DOHH2 (cell line): ENCODE measurements at regions not wholly inside any gene's neighbourhood (a gene's known extent, or its start where the extent isn't known, plus 50 kb on each side); places are given as distances from the start of the nearest gene placed in this dataset.

ENCODE experiments used
- H3F3A ChIP-seq: fragments of 200-600 bp; sonication (generic), shearing (Covaris generic); 2 replicates; pipeline ENCODE4 v1.6.0; 2016; ENCODE audit warnings: antibody characterized with exemption, mild to moderate bottlenecking; ENCODE audit not compliant: control insufficient read depth, insufficient read depth
- H3K27ac ChIP-seq: fragments of 200-600 bp; sonication (generic); 2 replicates; pipeline ENCODE4 v1.5.1; 2014; ENCODE audit warnings: low read depth, mild to moderate bottlenecking, low read length, moderate library complexity
- H3K27me3 ChIP-seq: fragments of 200-600 bp; sonication (generic); 2 replicates; pipeline ENCODE4 v1.6.1; 2014; ENCODE audit warnings: mild to moderate bottlenecking, low read length, mixed read lengths; ENCODE audit not compliant: control insufficient read depth
- H3K36me3 ChIP-seq: fragments of 200-600 bp; sonication (generic); 2 replicates; pipeline ENCODE4 v1.6.1; 2014; ENCODE audit warnings: mild to moderate bottlenecking, low read length, moderate library complexity, mixed read lengths; ENCODE audit not compliant: control insufficient read depth
- H3K4me1 ChIP-seq: fragments of 200-600 bp; sonication (generic); 2 replicates; pipeline ENCODE4 v1.6.1; 2014; ENCODE audit warnings: mild to moderate bottlenecking, low read length, mixed read lengths; ENCODE audit not compliant: control insufficient read depth
- H3K4me2 ChIP-seq: fragments of 200-600 bp; sonication (generic); 2 replicates; pipeline ENCODE4 v1.6.0; 2014; ENCODE audit warnings: mild to moderate bottlenecking, low read length, moderate library complexity
- H3K4me3 ChIP-seq: fragments of 200-600 bp; sonication (generic); 2 replicates; pipeline ENCODE4 v1.5.1; 2014; ENCODE audit warnings: mild to moderate bottlenecking, low read length, mixed read lengths
- H3K79me2 ChIP-seq: fragments of 200-600 bp; sonication (generic); 2 replicates; pipeline ENCODE4 v1.6.1; 2014; ENCODE audit warnings: mild to moderate bottlenecking, low read length, mixed read lengths; ENCODE audit not compliant: control insufficient read depth
- H3K9me2 ChIP-seq: fragments of 200-600 bp; sonication (generic); replicated peaks from 2 replicates; pipeline ENCODE4 v1.6.1; 2014; ENCODE audit warnings: mild to moderate bottlenecking, low read length, mixed read lengths; ENCODE audit not compliant: control insufficient read depth
- H3K9me3 ChIP-seq: fragments of 200-600 bp; sonication (generic); 2 replicates; pipeline ENCODE4 v1.6.1; 2014; ENCODE audit warnings: antibody characterized with exemption, low read length, mixed read lengths; ENCODE audit not compliant: control insufficient read depth, insufficient read depth
- H4K20me1 ChIP-seq: fragments of 200-600 bp; sonication (generic); 2 replicates; pipeline ENCODE4 v1.6.0; 2014; ENCODE audit warnings: low read depth, mild to moderate bottlenecking, antibody characterized with exemption, low read length, moderate library complexity; ENCODE audit not compliant: control insufficient read depth, insufficient read depth
- CTCF ChIP-seq: fragments of 200-600 bp; sonication (generic); IDR thresholded peaks from one replicate; pipeline ENCODE4 v1.5.1; 2014; ENCODE audit warnings: antibody characterized with exemption, mild to moderate bottlenecking, low read depth, low read length; ENCODE audit not compliant: poor library complexity, severe bottlenecking
- EZH2phosphoT487 ChIP-seq: fragments of 200-600 bp; sonication (generic); IDR thresholded peaks from 2 replicates; pipeline ENCODE4 v1.6.1; 2017; ENCODE audit warnings: borderline replicate concordance, mild to moderate bottlenecking, antibody characterized with exemption, low read length, moderate library complexity, mixed read lengths

GRCh38 chr2:238629064-238629463 is 202.3 kb downstream of the ASB1 start:
- no peaks in the 10 kb centered on the region for H3K4me1 ChIP-seq
- H3F3A ChIP-seq = no peaks in the 10 kb centered on the region
- H3K4me3 ChIP-seq = no peak overlapping the region
- no peaks in the 10 kb centered on the region for H3K9me3 ChIP-seq
- H3K36me3 ChIP-seq = no peaks in the 10 kb centered on the region
- no peak overlapping the region for H3K4me2 ChIP-seq
- H3K79me2 ChIP-seq = no peaks in the 10 kb centered on the region
- no peaks in the 10 kb centered on the region for H4K20me1 ChIP-seq
- TF ChIP-seq EZH2phosphoT487 (no peak), CTCF (no peak)
- no peak overlapping the region for H3K27ac ChIP-seq
- H3K27me3 ChIP-seq = no peaks in the 10 kb centered on the region
- no peaks in the 10 kb centered on the region for H3K9me2 ChIP-seq

GRCh38 chr2:238631491-238632180 is 204.9 kb downstream of the ASB1 start:
- H3K4me1 ChIP-seq = no peaks in the 10 kb centered on the region
- H3K27me3 ChIP-seq = no peaks in the 10 kb centered on the region

GRCh38 chr2:238632181-238633060 is 205.7 kb downstream of the ASB1 start:
- H3K4me3 ChIP-seq = no peak overlapping the region
- H3K4me2 ChIP-seq = no peak overlapping the region
- no peak for TF ChIP-seq CTCF
- TF ChIP-seq EZH2phosphoT487 = no peak
- H3F3A ChIP-seq = no peaks in the 10 kb centered on the region
- H3K27ac ChIP-seq = no peak overlapping the region
- no peaks in the 10 kb centered on the region for H3K36me3 ChIP-seq
- H4K20me1 ChIP-seq = no peaks in the 10 kb centered on the region
- H3K4me1 ChIP-seq = no peaks in the 10 kb centered on the region
- H3K9me2 ChIP-seq = no peaks in the 10 kb centered on the region
- no peaks in the 10 kb centered on the region for H3K79me2 ChIP-seq
- H3K9me3 ChIP-seq = no peaks in the 10 kb centered on the region
- H3K27me3 ChIP-seq = no peaks in the 10 kb centered on the region

More at GRCh38 chr2:238631491-238632180, 204.9 kb downstream of the ASB1 start:
- no peak for TF ChIP-seq CTCF
- TF ChIP-seq EZH2phosphoT487 = no peak
- no peaks in the 10 kb centered on the region for H3F3A ChIP-seq
- H3K79me2 ChIP-seq = no peaks in the 10 kb centered on the region
- no peaks in the 10 kb centered on the region for H3K9me3 ChIP-seq
- no peaks in the 10 kb centered on the region for H3K36me3 ChIP-seq
- H3K9me2 ChIP-seq = no peaks in the 10 kb centered on the region
- H3K4me2 ChIP-seq = no peak overlapping the region
- H3K27ac ChIP-seq = no peak overlapping the region
- H3K4me3 ChIP-seq = no peak overlapping the region
- no peaks in the 10 kb centered on the region for H4K20me1 ChIP-seq
